HEK293T (cell line): ENCODE measurements at regions not wholly inside any gene's neighbourhood (a gene's known extent, or its start where the extent isn't known, plus 50 kb on each side); places are given as distances from the start of the nearest gene placed in this dataset.

Experiments
- CTCF ChIA-PET: fragments of 350-600 bp; formaldehyde crosslinking; extraction: SDS; loops from one replicate; lab custom pipeline; 2021; ENCODE audit warnings: antibody characterized with exemption, inconsistent platforms; lab: Yijun Ruan, JAX
- POLR2A ChIA-PET: fragments of 350-600 bp; formaldehyde crosslinking; extraction: SDS; loops from one replicate; lab custom pipeline; 2020; ENCODE audit warnings: antibody characterized with exemption, inconsistent platforms; lab: Yijun Ruan, JAX
- DNase-seq: peaks from one replicate; pipeline ENCODE4 v3.0.0; 2012; ENCODE audit warnings: mixed read lengths; ENCODE audit errors: extremely low spot score
- ARNT ChIP-seq: fragments of 450-650 bp; IDR thresholded peaks from 2 replicates; pipeline ENCODE4 v1.6.1; 2017; ENCODE audit warnings: mild to moderate bottlenecking
- BHLHE40 ChIP-seq: fragments of 450-650 bp; IDR thresholded peaks from 2 replicates; pipeline ENCODE4 v1.6.1; 2016; ENCODE audit warnings: mild to moderate bottlenecking, moderate library complexity, borderline replicate concordance
- CTBP1 ChIP-seq: fragments of 450-650 bp; IDR thresholded peaks from 2 replicates; pipeline ENCODE4 v1.6.1; 2016; ENCODE audit warnings: borderline replicate concordance
- ELF4 ChIP-seq: fragments of 450-650 bp; IDR thresholded peaks from 2 replicates; pipeline ENCODE4 v1.6.1; 2017; ENCODE audit warnings: antibody characterized with exemption
- FOXA1 ChIP-seq: fragments of 450-650 bp; IDR thresholded peaks from 2 replicates; pipeline ENCODE4 v1.6.1; 2016; ENCODE audit warnings: mild to moderate bottlenecking
- FOXK2 ChIP-seq: fragments of 450-650 bp; IDR thresholded peaks from 2 replicates; pipeline ENCODE4 v1.6.1; 2016; ENCODE audit warnings: mild to moderate bottlenecking
- FOXM1 ChIP-seq: fragments of 450-650 bp; IDR thresholded peaks from 2 replicates; pipeline ENCODE4 v1.6.1; 2017; ENCODE audit warnings: mild to moderate bottlenecking, borderline replicate concordance
- HDGF ChIP-seq: fragments of 450-650 bp; IDR thresholded peaks from 2 replicates; pipeline ENCODE4 v1.6.1; 2017; ENCODE audit warnings: antibody characterized with exemption, borderline replicate concordance
- L3MBTL2 ChIP-seq: fragments of 450-650 bp; conservative IDR thresholded peaks from 2 replicates; pipeline ENCODE4 v1.6.1; 2016; ENCODE audit warnings: mild to moderate bottlenecking
- LEF1 ChIP-seq: fragments of 450-650 bp; IDR thresholded peaks from 2 replicates; pipeline ENCODE4 v1.6.1; 2017; ENCODE audit warnings: mild to moderate bottlenecking, borderline replicate concordance
- NFRKB ChIP-seq: fragments of 450-650 bp; IDR thresholded peaks from 2 replicates; pipeline ENCODE4 v1.6.1; 2016; ENCODE audit warnings: mild to moderate bottlenecking, moderate library complexity
- SP1 ChIP-seq: fragments of 450-650 bp; IDR thresholded peaks from 2 replicates; pipeline ENCODE4 v1.6.1; 2017
- SUZ12 ChIP-seq: fragments of 450-650 bp; IDR thresholded peaks from 2 replicates; pipeline ENCODE4 v1.6.1; 2016; ENCODE audit warnings: mild to moderate bottlenecking
- TARDBP ChIP-seq: fragments of 450-650 bp; IDR thresholded peaks from 2 replicates; pipeline ENCODE4 v1.6.1; 2016
- ZNF384 ChIP-seq: fragments of 450-650 bp; IDR thresholded peaks from 2 replicates; pipeline ENCODE4 v1.6.1; 2016
- TF ChIP-seq, protein P1 (sequence below): fragments of 450-650 bp; IDR thresholded peaks from 2 replicates; pipeline ENCODE4 v1.6.1; 2016

DNA sequence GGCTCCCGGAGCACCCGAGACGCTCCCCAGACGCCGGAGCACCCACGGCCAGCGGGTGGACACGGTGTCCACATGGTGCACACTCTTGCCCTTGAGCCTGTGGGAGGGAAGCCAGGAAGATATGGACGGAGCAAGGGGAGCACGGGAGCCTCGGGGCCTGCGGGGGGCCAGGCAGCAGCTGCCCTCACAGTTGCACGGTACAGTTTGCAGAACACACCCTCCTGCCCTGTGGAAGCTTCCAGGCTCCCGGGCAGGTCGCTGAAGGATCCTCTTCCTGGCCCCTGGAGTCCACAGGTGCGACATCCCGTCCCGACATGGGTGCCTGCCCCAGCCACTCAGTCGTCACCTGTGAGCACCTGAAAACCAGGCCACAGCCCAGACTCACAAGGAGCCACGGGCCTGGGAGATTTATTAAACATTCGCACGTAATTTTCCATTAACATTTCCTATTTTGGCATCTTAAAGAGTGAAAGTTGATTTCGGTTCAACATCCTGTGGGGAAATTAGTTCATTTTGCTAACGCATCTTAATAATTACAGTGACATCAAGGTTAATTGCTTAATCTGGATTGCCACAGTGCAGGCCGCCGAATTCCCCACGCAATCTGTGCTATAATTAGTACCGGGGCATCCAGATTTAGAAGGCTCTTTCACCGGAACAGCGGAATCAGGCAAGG lies 253.3 kb downstream of the BRD1 start:
- ChIA-PET CTCF (interaction anchor here (0.7 kb wide), 1 partner anchor 144 kb away, joined by 3 read pairs; no protein-coding TSS in a partner anchor), POLR2A (no interaction called here)
- TF ChIP-seq ELF4 (no peak), NFRKB (no peak), HDGF (no peak), TARDBP (no peak), ZNF384 (no peak), CTBP1 (no peak), LEF1 (no peak), BHLHE40 (no peak), FOXM1 (no peak), SP1 (no peak), FOXA1 (no peak), SUZ12 (no peak), L3MBTL2 (no peak), ARNT (no peak), FOXK2 (no peak)
- TF ChIP-seq, protein P1, sequence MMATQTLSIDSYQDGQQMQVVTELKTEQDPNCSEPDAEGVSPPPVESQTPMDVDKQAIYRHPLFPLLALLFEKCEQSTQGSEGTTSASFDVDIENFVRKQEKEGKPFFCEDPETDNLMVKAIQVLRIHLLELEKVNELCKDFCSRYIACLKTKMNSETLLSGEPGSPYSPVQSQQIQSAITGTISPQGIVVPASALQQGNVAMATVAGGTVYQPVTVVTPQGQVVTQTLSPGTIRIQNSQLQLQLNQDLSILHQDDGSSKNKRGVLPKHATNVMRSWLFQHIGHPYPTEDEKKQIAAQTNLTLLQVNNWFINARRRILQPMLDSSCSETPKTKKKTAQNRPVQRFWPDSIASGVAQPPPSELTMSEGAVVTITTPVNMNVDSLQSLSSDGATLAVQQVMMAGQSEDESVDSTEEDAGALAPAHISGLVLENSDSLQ = no peak
- no peak for DNase-seq

DNA sequence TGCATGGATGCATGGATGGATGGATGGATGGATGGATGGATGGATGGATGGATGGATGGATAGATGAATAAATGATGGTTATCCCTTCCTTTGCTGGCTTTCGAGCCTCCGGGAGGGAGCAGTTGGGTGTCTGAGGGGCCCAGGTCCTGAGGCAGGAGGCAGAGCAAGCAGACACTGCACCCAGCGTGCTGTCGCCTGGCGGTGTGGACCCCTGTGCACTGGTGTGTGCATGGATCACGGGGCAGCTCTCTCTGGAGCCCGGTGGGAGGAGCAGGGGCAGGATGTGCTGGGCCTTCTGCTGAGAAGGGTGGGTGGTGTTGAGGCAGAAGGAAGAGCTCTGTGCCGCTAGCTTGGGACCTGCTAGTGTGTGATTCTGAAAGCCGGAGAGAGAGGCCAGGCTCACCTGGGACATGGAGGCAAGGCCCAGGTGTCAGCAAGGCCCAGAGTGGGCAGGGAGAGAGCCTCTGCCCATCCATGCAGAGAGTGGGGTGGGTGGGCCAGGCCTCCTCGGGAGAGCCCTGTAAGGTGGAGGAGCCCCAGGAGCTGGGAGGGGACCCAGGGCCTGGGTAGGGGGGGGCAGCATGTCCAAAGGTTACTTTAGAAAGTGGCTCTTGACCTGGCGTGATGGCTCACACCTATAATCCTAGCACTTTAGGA lies 254.4 kb downstream of the BRD1 start:
- POLR2A ChIA-PET = no interaction called here
- CTCF ChIA-PET = interaction anchor here (0.7 kb wide), 1 partner anchor 10 kb away, joined by 3 read pairs; no protein-coding TSS in a partner anchor
- no peak for DNase-seq
- no peak for TF ChIP-seq NFRKB
- TF ChIP-seq L3MBTL2 = no peak
- TF ChIP-seq TARDBP = no peak
- no peak for TF ChIP-seq SP1
- no peak for TF ChIP-seq HDGF
- TF ChIP-seq ELF4 = no peak
- no peak for TF ChIP-seq ZNF384
- no peak for TF ChIP-seq SUZ12
- TF ChIP-seq FOXK2 = no peak
- no peak for TF ChIP-seq ARNT
- TF ChIP-seq BHLHE40 = no peak
- no peak for TF ChIP-seq FOXA1
- TF ChIP-seq FOXM1 = no peak

DNA sequence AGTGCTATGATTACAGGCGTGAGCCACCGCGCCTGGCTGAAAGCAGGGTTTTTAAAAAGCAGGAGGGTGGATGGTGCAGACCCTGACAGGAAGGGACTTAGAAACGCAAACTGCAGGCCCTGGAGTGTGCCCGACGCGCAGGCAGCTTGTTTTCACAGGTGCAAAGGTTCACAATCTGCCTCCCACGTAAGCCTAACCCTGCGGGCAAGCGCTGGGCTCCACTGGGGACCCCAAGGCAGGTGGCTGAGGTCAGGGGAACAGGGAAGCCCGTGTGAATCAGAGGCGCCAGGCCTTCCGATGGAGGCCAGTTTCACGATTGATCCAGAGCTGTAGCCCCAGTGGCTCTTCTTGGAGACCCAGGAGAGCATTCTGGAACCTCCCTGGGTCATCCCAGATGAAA lies 256.3 kb downstream of the BRD1 start:
- ChIA-PET POLR2A (no interaction called here), CTCF (no interaction called here)
- no peak for DNase-seq
- TF ChIP-seq SP1 (no peak), BHLHE40 (no peak), HDGF (no peak), CTBP1 (no peak), LEF1 (no peak), FOXM1 (no peak), FOXA1 (no peak)
- TF ChIP-seq, protein P1 = no peak

DNA sequence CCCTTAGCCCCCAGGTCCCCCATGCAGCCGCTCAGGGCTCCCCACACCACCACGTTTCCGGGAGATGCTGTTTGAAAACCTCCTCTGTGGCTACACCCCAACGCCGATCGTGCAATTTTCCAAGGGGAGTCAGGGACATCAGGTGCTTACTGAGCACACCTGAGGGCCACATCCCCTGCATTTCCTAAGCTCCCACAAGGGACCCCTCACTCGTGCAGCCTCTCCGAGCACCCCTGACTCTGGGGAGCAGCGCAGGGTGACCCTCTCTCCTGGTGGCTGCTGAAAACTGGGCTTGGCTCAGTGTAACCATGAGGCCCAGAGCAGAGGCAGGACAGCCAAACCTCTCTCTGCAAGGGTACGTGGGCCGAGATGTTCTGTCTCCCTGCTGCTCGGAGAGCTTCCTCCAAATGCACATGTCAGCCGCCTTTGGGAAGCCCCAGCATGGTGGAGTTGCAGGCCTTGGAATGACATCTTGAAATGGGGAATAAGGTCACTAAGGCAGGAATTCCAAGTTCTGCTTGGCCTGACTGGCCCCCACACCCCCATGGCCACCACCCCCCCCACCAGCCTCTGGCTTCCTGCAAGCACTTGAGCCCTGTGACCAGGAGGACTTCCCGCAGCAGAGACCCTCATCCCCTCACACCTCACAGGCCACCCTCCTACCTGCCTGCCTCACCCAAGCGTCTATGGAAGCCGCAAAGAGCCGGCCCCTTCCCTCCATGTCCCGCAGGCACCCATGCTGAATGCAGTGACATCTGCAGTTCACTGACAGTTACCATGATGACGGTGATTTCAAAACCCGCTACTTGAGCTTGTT lies 257.4 kb downstream of the BRD1 start:
- POLR2A ChIA-PET = no interaction called here
- no peak for TF ChIP-seq SUZ12
- no peak for TF ChIP-seq L3MBTL2
- no peak for TF ChIP-seq FOXA1
- TF ChIP-seq HDGF = no peak
- no peak for TF ChIP-seq NFRKB
- no peak for TF ChIP-seq ELF4
- TF ChIP-seq ARNT = no peak
- TF ChIP-seq, protein P1 = no peak
- TF ChIP-seq ZNF384 = no peak
- no peak for TF ChIP-seq FOXK2
- no peak for TF ChIP-seq BHLHE40
- no peak for TF ChIP-seq CTBP1
- no peak for TF ChIP-seq FOXM1
- TF ChIP-seq LEF1 = no peak
- TF ChIP-seq SP1 = no peak
- no peak for TF ChIP-seq TARDBP
- CTCF ChIA-PET = no interaction called here
- DNase-seq = no peak
